Stimulated activated CD4-positive, alpha-beta T cell treated with anti-CD3 and anti-CD28 coated beads, TNF-alpha, amount 100 ng/mL, for 48 hours (primary cell): ENCODE measurements at regions not wholly inside any gene's neighbourhood (a gene's known extent, or its start where the extent isn't known, plus 50 kb on each side); places are given as distances from the start of the nearest gene placed in this dataset.

Source experiments
- DNase-seq, 3 donors: peaks; one replicate each; pipeline ENCODE4 v3.0.0-alpha.2; 2020; ENCODE audit warnings: low read depth in 3 of 3

GRCh38 chr5:113800686-113801085 is 287.2 kb downstream of the YTHDC2 start:
- no peak for DNase-seq

GRCh38 chr5:113804264-113804663 is 290.8 kb downstream of the YTHDC2 start:
- no peak for DNase-seq

- no peak for DNase-seq
Observed at GRCh38 chr5:113804943-113805342, 291.4 kb downstream of the YTHDC2 start.

- no peak for DNase-seq
Observed at GRCh38 chr5:113806250-113806649, 292.8 kb downstream of the YTHDC2 start.

GRCh38 chr5:113806904-113807303 is 293.4 kb downstream of the YTHDC2 start:
- no peak for DNase-seq

- no peak for DNase-seq
Observed at GRCh38 chr5:113807427-113807991, 294.0 kb downstream of the YTHDC2 start.

GRCh38 chr5:113808956-113809355 is 295.5 kb downstream of the YTHDC2 start:
- no peak for DNase-seq

- no peak for DNase-seq
Observed at GRCh38 chr5:113809626-113810025, 296.1 kb downstream of the YTHDC2 start.

- no peak for DNase-seq
Observed at GRCh38 chr5:113813466-113813865, 300.0 kb downstream of the YTHDC2 start.

- DNase-seq: no peak
Observed at GRCh38 chr5:113817683-113818082, 304.2 kb downstream of the YTHDC2 start.

- no peak for DNase-seq
Observed at GRCh38 chr5:113823696-113824095, 310.2 kb downstream of the YTHDC2 start.

- DNase-seq: no peak
Observed at GRCh38 chr5:113824307-113824706, 310.8 kb downstream of the YTHDC2 start.

GRCh38 chr5:113825176-113825575 is 311.7 kb downstream of the YTHDC2 start:
- DNase-seq: no peak

- no peak for DNase-seq
Observed at GRCh38 chr5:113846941-113847340, 333.4 kb downstream of the YTHDC2 start.

GRCh38 chr5:113864437-113864836 is 350.9 kb downstream of the YTHDC2 start:
- no peak for DNase-seq

GRCh38 chr5:113866763-113867162 is 353.3 kb downstream of the YTHDC2 start:
- no peak for DNase-seq

- no peak for DNase-seq
Observed at GRCh38 chr5:113869611-113870010, 356.1 kb downstream of the YTHDC2 start.

GRCh38 chr5:113871972-113872371 is 358.5 kb downstream of the YTHDC2 start:
- no peak for DNase-seq

GRCh38 chr5:113875096-113875495 is 361.6 kb downstream of the YTHDC2 start:
- no peak for DNase-seq

GRCh38 chr5:113891491-113891890 is 378.0 kb downstream of the YTHDC2 start:
- no peak for DNase-seq

GRCh38 chr5:113896789-113897188 is 383.3 kb downstream of the YTHDC2 start:
- no peak for DNase-seq

GRCh38 chr5:113897748-113898147 is 384.3 kb downstream of the YTHDC2 start:
- DNase-seq: no peak

- DNase-seq: no peak
Observed at GRCh38 chr5:113900141-113900540, 386.6 kb downstream of the YTHDC2 start.

- no peak for DNase-seq
Observed at GRCh38 chr5:113900816-113901215, 387.3 kb downstream of the YTHDC2 start.
